GM18498 (cell line): ENCODE measurements at regions not wholly inside any gene's neighbourhood (a gene's known extent, or its start where the extent isn't known, plus 50 kb on each side); places are given as distances from the start of the nearest gene placed in this dataset.
"Not testable (repeated sequence)": the region's sequence is repeated elsewhere in the genome, so short reads cannot be mapped to it uniquely, and the experiment has no call there.

Source experiments
- ATAC-seq: cut with Tn5 transposase; IDR thresholded peaks from one replicate; pipeline ENCODE4 v1.9.1; 2021; ENCODE audit warnings: mild to moderate bottlenecking, moderate library complexity; ENCODE audit not compliant: unreplicated experiment

DNA sequence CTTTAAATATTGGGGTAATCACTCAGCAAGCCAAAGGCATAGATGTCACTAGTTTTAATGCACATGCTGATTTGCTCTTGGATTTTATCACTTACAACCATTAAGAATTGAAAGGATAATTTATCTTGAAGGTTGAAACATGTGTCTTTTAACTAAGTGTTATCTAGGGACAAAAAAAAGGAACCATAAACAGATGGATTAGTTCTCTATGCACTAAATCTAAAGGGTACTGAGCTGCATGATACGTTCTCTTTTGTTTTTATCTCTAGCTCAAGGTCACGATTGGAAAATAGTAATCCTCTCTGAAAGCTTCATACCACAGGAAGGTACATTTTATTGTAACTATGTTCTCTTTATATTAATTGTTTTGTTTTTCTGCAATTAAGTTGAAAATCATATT, 1426.6 kb downstream of the GRIK2 start:
- no peak for ATAC-seq

DNA sequence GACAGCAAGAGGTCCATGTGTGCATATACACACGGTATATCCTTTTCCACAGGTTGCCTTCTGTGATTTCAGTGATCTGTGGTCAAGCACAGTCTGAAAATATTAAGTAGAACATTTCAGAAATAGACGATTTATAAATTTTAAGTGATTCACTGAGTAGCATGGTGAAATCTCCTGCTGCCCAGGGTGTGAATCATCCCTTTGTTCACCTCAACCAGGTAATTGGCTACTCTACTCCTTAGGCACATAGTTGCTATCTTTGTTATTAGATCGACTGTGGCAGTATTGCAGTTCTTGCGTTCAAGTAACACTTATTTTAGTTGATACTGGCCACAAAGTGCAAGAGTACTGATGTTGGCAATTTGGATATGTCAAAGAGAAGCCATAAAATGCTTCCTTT, 1421.7 kb downstream of the GRIK2 start:
- ATAC-seq: no peak

DNA sequence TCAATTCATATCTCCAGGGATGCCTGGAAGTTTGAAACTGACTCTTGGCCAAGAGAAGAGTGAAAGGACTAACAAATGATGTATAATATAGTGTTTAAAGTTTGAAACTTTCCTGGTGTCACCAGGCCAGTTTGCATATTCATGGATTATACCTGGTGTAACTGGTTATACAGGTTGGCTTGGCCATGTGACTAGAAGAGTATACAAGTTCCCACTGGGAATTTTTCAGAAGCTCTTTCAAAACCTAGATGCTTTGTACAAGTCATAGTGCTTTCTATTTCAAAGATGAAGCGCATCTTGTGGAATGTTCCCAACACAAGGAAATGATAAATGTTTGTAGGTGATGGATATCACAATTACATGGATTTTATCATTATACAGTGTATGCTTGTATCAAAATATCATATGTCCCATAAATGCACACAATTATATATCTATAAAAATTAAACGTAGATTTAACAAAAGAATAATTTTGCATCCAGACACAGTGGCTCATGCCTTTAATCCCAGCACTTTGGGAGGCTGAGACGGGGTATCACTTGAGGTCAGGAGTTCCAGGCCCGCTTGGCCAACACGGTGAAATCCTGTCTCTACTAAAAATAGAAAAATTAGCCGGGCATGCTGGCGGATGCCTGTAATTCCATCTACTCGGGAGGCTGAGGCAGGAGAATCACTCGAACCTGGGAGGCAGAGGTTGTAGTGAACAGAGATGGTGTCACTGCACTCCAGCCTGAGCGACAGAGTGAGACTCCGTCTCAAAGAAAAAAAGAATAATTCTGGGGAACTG, 1420.2 kb downstream of the GRIK2 start:
- no peak for ATAC-seq

DNA sequence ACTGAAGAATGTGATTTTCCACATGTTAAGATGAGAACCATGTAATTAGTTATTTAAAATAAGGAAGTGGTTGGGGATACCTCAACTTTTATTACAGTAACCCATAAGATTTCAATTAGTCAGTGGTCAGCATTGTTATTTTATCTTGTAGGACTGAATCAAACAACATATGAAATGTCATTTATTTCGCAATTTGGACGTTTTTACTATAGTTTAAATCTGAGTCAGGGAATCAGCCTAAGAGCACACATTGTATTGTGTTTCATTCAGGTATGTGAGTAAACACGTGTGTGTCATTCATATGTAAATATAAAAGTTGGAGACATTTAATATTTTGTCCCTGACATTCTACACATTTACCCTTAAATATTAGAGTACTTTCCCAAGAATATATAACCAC, 1418.7 kb downstream of the GRIK2 start:
- no peak for ATAC-seq

DNA sequence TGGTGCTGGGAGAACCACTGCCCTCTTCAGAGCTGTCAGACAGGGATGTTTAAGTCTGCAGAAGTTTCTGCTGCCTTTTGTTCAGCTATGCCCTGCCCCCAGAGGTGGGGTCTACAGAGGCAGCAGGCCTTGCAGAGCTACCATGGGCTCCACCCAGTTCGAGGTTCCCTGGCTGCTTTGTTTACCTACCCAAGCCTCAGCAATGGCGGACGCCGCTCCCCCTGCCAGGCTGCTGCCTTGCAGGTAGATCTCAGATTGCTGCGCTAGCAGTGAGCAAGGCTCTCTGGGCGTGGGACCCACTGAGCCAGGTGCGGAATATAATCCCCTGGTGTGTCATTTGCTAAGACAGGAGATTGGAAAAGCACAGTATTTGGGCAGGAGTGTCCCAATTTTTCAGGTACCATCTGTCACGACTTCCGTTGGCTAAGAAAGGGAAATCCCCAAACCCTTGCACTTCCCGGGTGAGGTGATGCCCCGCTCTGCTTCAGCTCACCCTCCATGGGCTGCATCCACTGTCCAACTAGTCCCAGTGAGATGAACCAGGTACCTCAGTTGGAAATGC, 1415.5 kb downstream of the GRIK2 start:
- not testable (repeated sequence) for ATAC-seq

DNA sequence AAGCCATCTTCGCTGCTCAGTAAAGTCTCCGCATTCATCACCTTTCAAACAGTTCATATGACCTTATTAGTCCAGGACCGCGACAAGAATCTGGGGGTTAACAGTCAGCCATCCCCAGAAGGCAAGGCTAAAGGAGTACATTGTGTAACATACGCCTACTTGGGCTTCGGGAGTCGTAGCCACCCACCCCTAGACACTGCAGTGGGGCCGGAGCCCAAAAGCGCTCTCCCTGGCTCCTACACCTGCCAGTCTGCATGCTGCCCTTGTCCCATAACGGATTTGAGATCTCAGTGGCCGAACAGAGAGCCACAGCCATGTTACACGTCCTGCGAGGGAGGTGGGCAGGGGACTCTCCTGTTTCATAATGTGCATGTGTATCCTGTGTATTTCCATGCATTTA, 1405.5 kb downstream of the GRIK2 start:
- ATAC-seq: no peak

DNA sequence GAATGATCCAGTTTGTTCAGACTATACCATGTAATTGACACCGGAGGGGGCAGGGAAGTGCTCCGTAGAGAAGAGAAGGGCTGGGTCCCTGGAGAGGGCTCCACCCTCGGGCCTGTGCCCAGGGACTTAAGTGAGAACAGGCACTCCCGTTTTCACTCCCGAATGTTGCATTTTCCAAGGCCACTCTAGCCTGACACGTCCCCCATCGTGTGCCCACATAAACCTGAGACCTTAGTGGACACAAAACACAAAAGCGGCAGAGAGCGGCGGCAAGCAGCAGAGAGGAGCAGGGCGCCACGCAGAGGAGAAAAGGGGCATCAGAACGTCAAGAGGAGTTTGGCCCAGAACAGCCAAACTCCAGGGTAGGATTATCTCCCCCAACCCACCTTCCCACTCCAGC, 1405.1 kb downstream of the GRIK2 start:
- no peak for ATAC-seq

DNA sequence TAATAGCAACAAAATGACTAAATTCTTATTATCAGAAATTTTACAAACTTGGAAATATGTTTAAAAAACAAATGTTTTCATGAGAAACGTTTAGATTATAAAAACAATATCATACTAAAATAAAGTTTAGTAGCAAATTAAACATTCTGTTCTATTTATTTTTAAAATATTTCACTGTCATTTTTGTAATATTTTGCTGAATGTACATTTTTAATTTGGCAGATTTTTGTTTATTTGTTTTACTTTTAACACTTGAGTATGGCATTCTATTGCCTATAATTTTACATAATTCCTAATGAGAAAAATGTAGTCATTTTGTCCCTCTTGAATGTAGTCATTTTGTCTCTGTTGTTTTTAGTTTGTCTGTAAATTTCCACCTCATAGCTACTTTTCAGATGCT, 1400.2 kb downstream of the GRIK2 start:
- no peak for ATAC-seq

DNA sequence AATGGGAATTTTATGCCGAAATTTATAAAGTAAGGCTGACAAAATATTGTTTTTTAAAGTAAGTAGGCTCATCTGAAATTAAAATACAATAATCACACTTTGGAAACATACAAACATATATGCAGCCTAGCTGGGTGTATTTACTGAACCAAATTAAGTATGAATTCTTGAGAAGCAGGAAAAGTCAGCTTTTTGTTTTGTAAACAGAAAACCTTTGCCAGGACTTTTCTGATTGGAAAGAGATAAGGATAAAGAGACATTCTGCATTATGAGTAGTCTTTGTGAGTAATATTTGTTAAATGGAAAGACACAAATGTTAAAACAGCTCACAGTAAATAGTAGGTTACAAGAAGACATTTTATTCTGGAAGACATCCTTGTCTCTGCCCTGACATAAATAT, 1380.8 kb downstream of the GRIK2 start:
- ATAC-seq: no peak

DNA sequence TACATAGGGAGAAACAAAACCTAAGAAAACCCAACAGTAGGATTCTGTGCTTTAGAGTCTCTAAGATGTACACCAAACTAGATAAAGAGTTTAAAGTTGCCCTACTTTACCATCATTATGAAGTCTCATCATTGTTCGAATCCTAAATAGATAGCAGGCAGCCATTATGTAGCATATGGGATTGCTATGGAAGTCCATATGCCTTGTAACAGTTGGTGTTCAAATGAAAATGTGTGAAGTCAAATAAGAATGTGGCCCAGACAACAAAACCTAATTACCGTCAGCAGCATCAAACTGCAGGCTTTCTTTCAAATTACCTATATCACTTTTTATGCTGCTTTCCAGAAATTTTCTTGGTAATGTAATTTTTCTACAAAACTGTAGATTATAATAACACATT, 1380.1 kb downstream of the GRIK2 start:
- no peak for ATAC-seq

DNA sequence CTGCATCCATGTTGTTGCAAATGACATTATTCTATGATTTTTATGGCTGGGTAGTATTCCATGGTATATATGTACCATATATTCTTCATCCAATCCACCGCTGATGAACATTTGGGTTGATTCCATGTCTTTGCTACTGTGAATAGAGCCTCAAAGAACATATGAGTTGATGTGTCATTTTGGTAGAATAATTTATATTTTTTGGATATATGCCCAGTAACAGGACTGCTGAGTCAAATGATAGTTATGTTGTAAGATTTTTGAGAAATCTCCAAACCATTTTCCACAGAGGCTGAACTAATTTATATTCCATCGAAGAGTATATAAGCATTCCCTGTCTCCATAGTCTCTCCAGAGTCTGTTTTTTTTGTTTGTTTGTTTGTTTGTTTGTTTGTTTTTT, 1373.5 kb downstream of the GRIK2 start:
- ATAC-seq: no peak

DNA sequence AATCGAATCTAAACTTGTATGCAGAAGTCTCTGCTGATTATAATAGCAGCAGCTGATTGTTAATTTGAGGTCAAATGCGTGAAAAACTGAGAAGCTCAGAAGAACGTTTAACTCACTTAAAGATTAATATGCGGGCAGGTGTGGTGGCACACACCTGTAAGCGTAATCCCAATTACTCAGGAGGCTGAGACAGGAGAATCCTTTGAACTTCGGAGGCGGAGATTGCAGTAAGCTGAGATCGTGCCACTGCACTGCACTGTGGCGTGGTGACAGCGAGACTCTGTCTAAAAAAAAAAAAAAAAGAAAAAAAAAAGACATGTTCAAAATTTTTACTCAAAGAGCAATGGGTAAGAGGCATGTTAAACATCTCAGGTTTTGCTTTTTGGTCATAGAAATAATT, 1370.8 kb downstream of the GRIK2 start:
- ATAC-seq: no peak

DNA sequence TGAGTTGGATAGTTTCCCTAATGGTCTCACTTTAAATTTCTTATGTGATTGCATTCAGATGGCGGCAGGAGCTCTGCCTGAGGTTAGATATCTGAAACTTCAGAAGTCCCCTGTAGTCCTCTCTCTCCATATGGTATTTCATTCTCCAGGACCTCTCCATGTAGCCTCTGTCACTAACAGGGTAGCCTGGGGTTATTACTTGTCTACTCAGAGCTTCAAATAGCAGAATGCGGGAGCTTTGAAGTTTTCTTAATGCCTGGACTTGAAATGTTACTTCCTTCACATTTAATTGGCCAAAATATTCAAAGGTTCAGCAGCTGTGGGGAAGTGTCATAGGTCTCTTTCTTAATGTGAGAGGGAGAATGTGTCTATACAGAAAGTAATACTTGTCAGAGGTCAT, 1370.4 kb downstream of the GRIK2 start:
- no peak for ATAC-seq

DNA sequence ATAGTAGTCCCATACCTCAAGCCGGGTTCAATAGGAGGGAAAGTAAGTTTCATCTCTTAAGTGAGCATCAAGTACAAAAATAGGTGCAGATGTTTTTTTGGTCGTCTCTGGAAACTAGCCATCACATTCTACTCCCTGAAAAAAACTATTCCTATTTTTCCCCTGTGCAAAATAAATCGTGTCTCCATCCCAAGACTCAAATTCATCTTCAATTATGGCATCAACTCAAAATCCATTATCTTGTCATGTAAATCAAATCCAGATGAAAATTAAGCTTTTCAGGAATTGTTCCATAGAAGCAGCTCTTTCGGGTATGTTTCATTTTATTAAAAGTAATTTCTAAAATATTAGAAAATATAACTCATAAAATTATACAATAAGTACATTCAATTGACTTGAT, 1368.4 kb downstream of the GRIK2 start:
- no peak for ATAC-seq

DNA sequence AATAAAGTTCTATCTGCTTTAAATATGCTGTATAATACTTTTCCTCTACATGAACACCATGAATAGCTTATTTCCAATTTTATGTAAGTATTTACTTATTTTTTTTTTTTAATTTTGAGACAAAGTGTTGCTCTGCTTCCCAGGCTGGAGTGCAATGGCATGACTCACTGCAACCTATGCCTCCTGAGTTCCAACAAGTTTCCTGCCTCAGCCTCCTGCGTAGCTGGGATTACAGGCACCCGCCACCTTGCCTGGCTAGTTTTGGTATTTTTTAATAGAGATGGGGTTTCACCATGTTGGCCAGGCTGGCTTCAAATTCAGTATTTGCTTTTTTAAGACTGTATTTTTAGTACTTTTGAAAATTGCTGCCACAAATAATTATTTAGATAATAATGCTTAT, 1365.9 kb downstream of the GRIK2 start:
- no peak for ATAC-seq

DNA sequence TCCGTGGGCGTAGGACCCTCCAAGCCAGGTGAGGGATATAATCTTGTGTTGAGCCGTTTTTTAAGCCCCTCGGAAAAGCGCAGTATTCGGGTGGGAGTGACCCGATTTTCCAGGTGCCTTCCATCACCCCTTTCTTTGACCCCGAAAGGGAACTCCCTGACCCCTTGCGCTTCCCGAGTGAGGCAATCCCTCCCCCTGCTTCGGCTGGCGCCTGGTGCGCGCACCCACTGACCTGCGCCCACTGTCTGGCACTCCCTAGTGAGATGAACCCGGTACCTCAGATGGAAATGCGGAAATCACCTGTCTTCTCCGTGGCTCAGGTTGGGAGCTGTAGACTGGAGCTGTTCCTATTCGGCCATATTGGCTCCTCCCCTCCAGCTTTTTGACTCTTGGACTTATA, 1365.0 kb downstream of the GRIK2 start:
- ATAC-seq: not testable (repeated sequence)

DNA sequence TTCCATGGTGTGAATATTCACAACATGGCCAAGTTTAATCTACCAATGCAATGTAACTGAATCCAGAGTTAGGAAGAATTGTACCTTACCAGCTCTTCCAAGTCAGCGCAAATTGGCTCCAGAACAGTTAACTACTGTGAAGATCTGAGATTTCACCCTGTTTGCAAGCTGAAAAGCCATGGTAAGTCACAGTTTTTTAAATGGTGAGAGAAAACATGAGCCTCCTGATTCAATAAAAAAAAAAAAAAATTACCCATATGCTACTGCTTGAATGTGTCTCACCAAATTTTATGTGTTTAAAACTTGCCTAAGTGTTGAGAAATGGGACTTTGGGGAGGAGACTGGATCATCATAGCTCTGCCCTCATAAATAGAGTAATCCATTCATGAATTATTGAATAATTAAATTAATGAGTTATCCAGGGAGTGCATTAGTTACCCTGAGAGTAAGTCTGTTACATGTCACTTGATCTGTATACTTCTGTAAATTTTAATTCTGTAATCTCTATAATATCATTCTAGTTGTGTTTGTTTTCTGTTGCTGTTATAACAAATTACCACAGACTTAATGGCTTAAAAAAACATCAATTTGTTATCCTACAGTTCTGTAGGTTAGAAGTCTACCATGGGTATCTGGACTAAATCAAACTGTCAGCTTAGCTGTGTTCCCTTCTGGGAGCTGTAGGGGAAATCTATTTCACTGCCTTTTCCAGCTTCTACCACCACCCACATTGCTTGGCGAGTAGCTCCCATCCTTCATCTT, 1355.9 kb downstream of the GRIK2 start:
- no peak for ATAC-seq

DNA sequence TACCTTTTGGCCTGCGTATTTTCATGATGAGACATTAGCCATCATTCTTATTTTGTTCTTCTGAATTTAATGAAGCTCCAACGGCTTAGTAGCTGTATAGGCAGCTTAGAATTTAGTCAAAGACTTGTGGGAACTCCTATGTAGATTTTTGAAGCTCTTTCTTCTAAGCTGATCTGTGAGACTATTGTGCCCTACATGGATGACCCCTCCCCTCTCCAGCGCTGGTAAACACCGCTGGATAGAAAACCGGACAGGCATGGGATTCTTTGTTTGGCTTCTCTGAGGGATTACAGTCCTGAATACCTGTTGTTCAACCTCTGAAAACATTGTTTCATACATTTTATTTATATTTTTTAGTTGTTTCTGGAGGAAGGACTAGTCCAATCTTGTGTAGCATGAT, 1353.4 kb downstream of the GRIK2 start:
- no peak for ATAC-seq

DNA sequence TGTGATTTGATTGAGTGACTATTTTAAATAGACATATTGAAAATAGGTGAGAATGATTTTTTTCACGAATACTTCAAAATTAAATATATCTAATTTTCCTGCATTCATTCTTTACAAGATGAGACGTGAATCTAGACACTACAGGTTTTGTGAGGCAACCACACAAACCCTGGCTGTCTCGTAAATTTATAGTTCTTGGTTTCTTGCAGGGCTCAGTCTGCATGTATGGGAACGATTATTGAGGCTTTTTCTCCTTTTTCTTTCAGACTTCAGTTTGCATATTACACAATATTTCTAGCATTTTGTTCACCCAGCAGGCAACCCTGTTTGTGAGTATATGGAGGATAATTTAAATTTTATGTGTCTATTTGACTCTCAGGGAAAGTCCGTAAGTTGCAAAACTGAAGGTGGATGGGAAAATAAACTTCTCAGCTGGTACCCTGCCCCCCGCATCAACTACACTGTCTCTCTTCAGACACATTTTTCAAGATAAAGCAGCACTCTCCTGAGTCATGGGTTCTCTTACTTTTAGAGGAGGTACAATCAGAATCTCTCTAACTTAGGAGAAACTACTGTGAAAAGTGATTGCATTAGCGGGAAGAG, 1349.3 kb downstream of the GRIK2 start:
- ATAC-seq: no peak

DNA sequence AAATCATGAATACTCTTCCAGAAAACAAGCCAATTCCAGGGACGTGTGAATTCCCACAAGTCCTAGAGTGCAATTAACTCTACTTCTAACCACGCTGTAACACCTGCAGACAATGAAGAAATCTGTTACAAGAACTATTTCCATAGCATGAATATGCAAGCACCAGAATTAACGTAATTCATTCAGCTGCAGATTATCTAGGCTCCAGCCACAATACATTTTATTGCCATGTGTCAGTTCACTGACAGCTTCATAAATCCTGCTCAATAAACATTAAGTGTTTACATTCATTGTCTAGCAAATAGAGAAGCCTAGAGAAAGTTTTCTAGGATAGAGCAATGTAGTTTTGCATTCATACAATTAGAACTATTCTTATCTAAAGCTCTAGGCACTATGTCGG, 1348.5 kb downstream of the GRIK2 start:
- ATAC-seq: no peak

DNA sequence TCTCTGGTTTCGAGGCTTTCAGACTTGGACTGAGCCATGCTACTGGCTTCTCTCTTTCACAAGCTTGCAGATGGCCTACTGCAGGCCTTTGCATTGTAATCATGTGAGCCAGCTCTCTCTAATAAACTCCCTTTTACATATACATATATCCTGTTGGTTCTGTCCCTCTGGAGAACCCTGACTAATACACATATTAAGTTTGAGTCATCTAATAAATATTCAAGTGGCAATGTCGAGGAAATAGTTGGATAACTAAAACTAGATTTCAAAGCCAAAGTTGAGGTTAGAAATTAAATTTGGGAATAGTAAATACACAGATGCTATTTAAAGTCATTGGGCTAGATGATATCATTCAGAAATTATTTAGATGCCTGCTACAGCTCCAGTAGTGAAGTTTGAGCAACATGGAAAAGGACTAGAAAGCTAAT, 1343.4 kb downstream of the GRIK2 start:
- ATAC-seq: no peak

DNA sequence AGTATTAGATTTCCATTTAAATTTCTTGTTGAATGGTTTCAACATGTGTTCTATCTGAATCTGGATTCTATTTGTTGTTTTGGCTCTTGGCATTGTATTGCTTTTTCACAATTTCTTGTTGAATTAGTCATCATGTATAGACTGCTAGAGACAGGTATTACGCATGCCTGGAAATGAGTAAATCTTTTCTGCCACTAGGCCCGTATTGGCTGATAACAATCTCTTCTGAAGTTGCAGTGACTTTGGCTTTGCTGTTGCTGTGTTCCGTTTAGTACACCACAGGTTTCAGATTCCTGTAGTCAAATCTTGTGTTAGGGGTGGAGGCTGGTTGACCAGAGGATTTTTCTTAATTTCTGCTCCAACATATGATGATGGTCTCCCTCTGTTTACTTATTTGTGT, 1339.4 kb downstream of the GRIK2 start:
- no peak for ATAC-seq
